Upper lobe of left lung (tissue), 6 donors: ENCODE measurements at regions not wholly inside any gene's neighbourhood (a gene's known extent, or its start where the extent isn't known, plus 50 kb on each side); places are given as distances from the start of the nearest gene placed in this dataset.

Experiments used
- ATAC-seq, 2 donors: fragments of 200-7000 bp; cut with Tn5 transposase; one replicate each; pipeline ENCODE4 v1.9.1; 2022; ENCODE audit warnings: mild to moderate bottlenecking in 2 of 2, moderate library complexity in 2 of 2; ENCODE audit not compliant: low FRiP score in 2 of 2
- DNase-seq, 2 donors: peaks; one replicate each; pipeline ENCODE4 v3.0.0-alpha.2; 2019 to 2020
- H3K27ac ChIP-seq, 4 donors: fragments of 200-600 bp; sonication (generic); one replicate each; pipeline ENCODE4 v1.5.1; 2016 to 2019
- H3K27me3 ChIP-seq, 4 donors: fragments of 200-600 bp; sonication (generic); one replicate each; pipeline ENCODE4 v1.5.1; 2017 to 2019
- H3K36me3 ChIP-seq, 4 donors: fragments of 200-600 bp; sonication (generic); one replicate each; pipeline ENCODE4 v1.5.1; 2016 to 2019
- H3K4me1 ChIP-seq, 4 donors: fragments of 200-600 bp; sonication (generic); one replicate each; pipeline ENCODE4 v1.5.1; 2018 to 2019
- H3K4me3 ChIP-seq, 4 donors: fragments of 200-600 bp; sonication (generic); one replicate each; pipeline ENCODE4 v1.5.1; 2017 to 2019; ENCODE audit warnings: mild to moderate bottlenecking in 2 of 4, moderate library complexity in 1 of 4
- H3K9me3 ChIP-seq, 4 donors: fragments of 200-600 bp; sonication (generic); one replicate each; pipeline ENCODE4 v1.5.1; 2018 to 2019
- CTCF ChIP-seq, 6 experiments: fragments of 450-650 bp in 4 of 6; fragments of 200-600 bp in 2 of 6; sonication (generic) in 2 of 6; IDR thresholded peaks; one replicate each; pipeline ENCODE4 v1.5.1; 2016 to 2019; ENCODE audit warnings: antibody characterized with exemption in 6 of 6
- EP300 ChIP-seq, 4 donors: sonication (generic); formaldehyde crosslinking; IDR thresholded peaks; one replicate each; pipeline ENCODE4 v1.5.1; 2017; ENCODE audit warnings: antibody characterized with exemption in 4 of 4, control low read depth in 2 of 4
- POLR2A ChIP-seq, 4 donors: fragments of 450-650 bp; IDR thresholded peaks; one replicate each; pipeline ENCODE4 v1.5.1; 2016 to 2017; ENCODE audit warnings: antibody characterized with exemption in 4 of 4, mild to moderate bottlenecking in 2 of 4
- POLR2AphosphoS5 ChIP-seq, 2 donors: sonication (generic); formaldehyde crosslinking; IDR thresholded peaks; one replicate each; pipeline ENCODE4 v1.5.1; 2017; ENCODE audit warnings: antibody characterized with exemption in 2 of 2
- WGBS, 2 donors: methylation state at CpG; one replicate each; pipeline ENCODE4 v1.1.5; 2017 to 2018; 5-methylcytosine and 5-hydroxymethylcytosine counted together
- donor health status: DM: no; HTN: no; CAD: no; lungs with moderate emphysema.
- donor health status: DM: no; HTN: yes; CAD: no; lungs with severe emphysema.

- peaks cover 0 to 8% (median 0%) of the 10 kb centered on the region in 4 donors for H3K9me3 ChIP-seq
- H3K27me3 ChIP-seq: no peaks in the 10 kb centered on the region
- H3K27ac ChIP-seq: no peak overlapping the region
- peak in 1 of 2 donors; percentile 76 for DNase-seq
- TF ChIP-seq CTCF (IDR thresholded peaks at IDR 0.05) (no peak), POLR2AphosphoS5 (IDR thresholded peaks at IDR 0.05) (no peak), EP300 (IDR thresholded peaks at IDR 0.05) (no peak), POLR2A (IDR thresholded peaks at IDR 0.05) (no peak)
- no peak overlapping the region for H3K4me3 ChIP-seq
- 83 to 88% methylated on average over 53 of the region's 53 CpGs for WGBS, 2 donors
- no peaks in the 10 kb centered on the region for H3K4me1 ChIP-seq
- H3K36me3 ChIP-seq: no peaks in the 10 kb centered on the region
- no peak for ATAC-seq
These were observed 163.5 kb upstream of the ALG10B start for GRCh38 chr12:38152816-38153736.

GRCh38 chr12:38153737-38154061, 162.9 kb upstream of the ALG10B start:
- Histone ChIP-seq H3K27me3 (no peaks in the 10 kb centered on the region), H3K4me3 (no peak overlapping the region), H3K9me3 (peaks cover 0 to 8% (median 0%) of the 10 kb centered on the region in 4 donors), H3K4me1 (no peaks in the 10 kb centered on the region), H3K36me3 (no peaks in the 10 kb centered on the region), H3K27ac (no peak overlapping the region)
- TF ChIP-seq CTCF (IDR thresholded peaks at IDR 0.05) (no peak), EP300 (IDR thresholded peaks at IDR 0.05) (no peak), POLR2AphosphoS5 (IDR thresholded peaks at IDR 0.05) (no peak), POLR2A (IDR thresholded peaks at IDR 0.05) (no peak)
- 83 to 85% methylated on average over 19 of the region's 19 CpGs for WGBS, 2 donors
- ATAC-seq (no peak), DNase-seq (no peak)

- 81 to 87% methylated on average over 33 to 38 of the region's 39 CpGs for WGBS, 2 donors
- Histone ChIP-seq H3K4me3 (no peak overlapping the region), H3K36me3 (no peaks in the 10 kb centered on the region), H3K4me1 (no peaks in the 10 kb centered on the region), H3K27ac (no peak overlapping the region), H3K9me3 (peaks cover 0 to 13% (median 0%) of the 10 kb centered on the region in 4 donors), H3K27me3 (no peaks in the 10 kb centered on the region)
- DNase-seq (peak in 1 of 2 donors; percentile 63), ATAC-seq (no peak)
- no peak for TF ChIP-seq EP300 (IDR thresholded peaks at IDR 0.05)
- no peak for TF ChIP-seq POLR2AphosphoS5 (IDR thresholded peaks at IDR 0.05)
- TF ChIP-seq POLR2A (IDR thresholded peaks at IDR 0.05): no peak
- no peak for TF ChIP-seq CTCF (IDR thresholded peaks at IDR 0.05)
These were observed 162.2 kb upstream of the ALG10B start for GRCh38 chr12:38154096-38155019.

GRCh38 chr12:38155020-38155395, 161.6 kb upstream of the ALG10B start:
- no peak for ATAC-seq
- peaks cover 0 to 14% (median 0%) of the 10 kb centered on the region in 4 donors for H3K9me3 ChIP-seq
- H3K4me1 ChIP-seq: no peaks in the 10 kb centered on the region
- H3K36me3 ChIP-seq: no peaks in the 10 kb centered on the region
- WGBS, 2 donors: 84 to 87% methylated on average over 16 of the region's 16 CpGs
- no peak overlapping the region for H3K27ac ChIP-seq
- no peak for TF ChIP-seq EP300 (IDR thresholded peaks at IDR 0.05)
- peak in 1 of 2 donors; percentile 48 for DNase-seq
- H3K4me3 ChIP-seq: no peak overlapping the region
- H3K27me3 ChIP-seq: no peaks in the 10 kb centered on the region
